NOMO-1 treated with DMSO at 0.1 percent for 48 hours (cell line): ENCODE measurements at regions not wholly inside any gene's neighbourhood (a gene's known extent, or its start where the extent isn't known, plus 50 kb on each side); places are given as distances from the start of the nearest gene placed in this dataset.

Experiments used
- DNase-seq: peaks from one replicate; lab custom pipeline; 2025; ENCODE audit not compliant: unreplicated experiment; lab: John Stamatoyannopoulos, UW

DNA sequence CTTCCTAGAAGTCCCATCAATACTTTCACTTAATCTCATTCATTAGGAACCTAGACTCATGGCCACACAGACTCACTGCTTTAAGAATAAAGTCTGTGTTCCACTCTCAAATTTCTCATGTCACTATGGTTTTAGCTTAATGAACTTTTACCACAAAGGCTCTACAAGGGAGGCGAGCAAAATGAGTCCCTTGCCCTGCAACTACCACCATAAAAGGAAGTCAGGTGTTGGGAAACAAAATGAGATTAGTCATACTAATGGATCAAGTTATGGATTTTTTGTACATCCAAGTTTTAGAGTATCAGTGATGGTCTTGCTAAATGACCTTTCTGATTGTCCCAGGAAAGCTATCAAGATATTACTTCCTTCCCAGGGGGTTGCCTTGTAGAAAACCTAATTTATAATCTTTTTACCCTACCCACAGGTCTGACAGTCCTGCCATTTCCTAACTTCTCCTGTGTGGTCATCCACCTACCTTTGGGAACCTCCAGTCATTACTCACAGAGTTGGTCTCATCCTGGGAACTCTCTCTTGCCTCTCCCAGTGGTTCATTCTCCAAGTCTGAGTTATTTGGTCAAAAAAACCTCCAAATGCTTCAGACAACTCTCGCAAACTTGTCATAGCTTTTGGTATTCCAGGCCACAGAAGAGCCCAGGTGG, 51.8 kb upstream of the SLC16A1 start:
- peak; percentile 49 for DNase-seq

DNA sequence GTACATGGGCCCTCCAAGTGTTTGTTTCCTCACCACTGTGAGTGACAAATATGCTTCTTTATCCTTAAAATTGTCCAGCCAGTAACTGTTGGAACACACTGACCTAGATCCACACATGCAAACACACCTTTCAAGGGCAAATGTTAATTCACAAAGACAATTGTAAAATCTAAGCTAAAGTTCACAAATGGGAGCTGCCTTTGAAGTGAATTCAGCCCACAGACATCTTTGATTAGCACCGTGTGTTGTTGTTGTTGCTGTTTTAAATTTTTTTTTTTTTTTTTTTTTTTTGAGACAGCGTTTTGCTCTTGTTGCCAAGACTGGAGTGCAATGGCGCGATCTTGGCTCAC, 52.3 kb upstream of the SLC16A1 start:
- no peak for DNase-seq

DNA sequence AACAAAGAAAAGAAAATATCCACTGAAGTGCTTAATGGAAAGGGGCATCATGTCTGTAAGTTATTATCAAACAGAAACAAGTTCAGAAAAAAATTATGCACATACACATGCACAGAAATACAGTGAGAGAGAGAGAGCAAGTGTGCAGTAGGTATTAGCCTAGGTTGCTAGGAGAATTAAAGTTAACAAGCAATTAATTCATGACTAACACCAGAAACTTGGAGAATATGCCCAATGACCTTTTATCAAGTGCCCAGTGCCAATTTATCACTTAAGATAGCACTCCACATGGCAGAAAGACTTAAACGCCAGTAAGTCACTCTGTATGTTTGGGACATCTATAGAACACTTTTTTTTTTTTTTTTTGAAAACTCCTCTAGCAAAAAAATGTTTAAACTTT, 56.2 kb upstream of the SLC16A1 start:
- no peak for DNase-seq

DNA sequence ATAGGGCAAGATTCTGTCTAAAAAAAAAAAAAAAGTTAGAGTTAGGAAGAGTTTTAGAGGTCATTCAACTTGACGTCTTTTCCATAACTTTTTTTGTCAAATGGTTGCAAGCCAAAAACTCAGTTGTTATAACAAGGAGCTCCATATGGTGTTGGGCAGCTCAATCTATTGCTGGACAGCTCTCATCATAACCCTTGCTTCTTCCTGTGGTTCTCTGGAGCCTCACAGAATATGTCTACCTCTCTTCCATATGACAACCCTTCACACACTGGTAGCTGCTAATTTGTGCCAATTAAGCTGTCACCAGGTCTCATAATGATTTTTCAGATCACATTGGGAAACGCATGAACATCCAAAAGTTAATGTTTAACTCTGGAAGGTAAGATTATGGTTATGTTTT, 57.8 kb upstream of the SLC16A1 start:
- no peak for DNase-seq

DNA sequence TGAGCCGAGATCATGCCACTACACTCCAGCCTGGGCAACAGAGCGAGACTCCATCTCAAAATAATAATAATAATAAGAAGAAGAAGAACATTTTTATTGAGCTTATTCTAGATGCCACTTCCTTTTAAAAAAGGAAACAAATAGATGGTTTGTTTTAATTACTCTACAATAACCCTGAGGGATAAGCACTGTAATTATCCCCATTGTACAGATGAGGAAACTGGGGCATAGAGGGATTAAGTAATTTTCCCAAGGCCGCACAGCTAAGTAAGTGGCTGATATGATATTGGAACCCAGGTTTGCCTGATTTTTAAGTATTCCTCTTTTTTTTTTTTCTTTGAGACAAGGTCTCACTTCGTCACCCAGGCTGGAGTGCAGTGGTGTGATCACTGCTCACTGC, 58.5 kb upstream of the LRIG2 start:
- no peak for DNase-seq

DNA sequence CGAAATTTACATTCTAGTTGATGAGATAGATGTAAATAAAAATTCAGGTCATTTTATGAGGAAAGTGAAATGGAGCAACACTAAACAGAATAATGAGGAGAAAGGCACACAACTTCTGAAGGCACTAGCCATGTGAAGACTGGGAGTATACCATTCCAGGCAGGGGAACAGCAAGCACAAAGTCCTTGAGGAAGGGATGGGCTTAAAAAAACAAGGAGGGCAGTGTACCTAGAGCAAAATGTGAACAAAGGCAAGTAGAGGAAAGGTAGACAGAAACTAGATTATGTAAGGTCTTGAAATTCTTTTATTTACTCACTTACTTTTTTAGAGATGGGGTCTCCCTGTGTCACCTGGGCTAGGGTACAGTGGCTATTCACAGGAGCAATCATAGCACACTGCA, 54.1 kb upstream of the LRIG2 start:
- DNase-seq: no peak

DNA sequence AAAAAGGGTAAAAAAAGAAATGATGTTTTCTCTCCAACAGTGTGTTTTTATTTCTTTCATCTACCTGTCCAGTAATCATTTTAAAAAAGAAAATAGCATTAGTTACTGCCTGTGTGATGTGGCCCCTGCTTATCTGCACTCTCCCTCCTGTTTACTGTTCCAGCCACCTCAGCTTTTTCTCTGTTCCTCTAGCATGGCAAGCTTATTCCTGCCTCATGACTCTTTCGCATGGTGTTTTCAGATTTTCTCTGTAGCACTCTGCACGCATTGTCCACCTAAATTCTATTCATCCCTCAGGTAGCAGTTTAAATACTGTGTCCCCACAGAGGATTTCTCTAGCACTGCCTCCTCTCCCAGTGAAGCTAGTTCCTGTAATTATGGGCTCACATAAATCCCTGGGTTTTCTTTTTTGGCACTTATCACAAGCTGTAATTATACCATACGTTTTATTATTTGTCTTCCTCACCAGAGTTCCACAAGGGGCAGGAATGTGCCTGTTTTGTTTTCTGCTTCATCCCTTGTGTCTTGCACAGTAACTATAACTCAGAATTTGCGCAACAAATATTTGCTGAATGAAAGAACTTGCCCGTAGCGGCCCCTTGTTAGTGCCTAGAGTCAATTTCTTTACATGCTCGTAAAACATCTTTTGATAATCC, 51.4 kb upstream of the LRIG2 start:
- peak; percentile 8 for DNase-seq
